ENCODE measurements at regions not wholly inside any gene's neighbourhood (a gene's known extent, or its start where the extent isn't known, plus 50 kb on each side); places are given as distances from the start of the nearest gene placed in this dataset.
"Not testable (repeated sequence)": the region's sequence is repeated elsewhere in the genome, so short reads cannot be mapped to it uniquely, and the experiment has no call there.

GRCh38 chr2:83339942-83340341, 1119.1 kb downstream of the SUCLG1 start:
- not testable (repeated sequence) for TF ChIP-seq CTCF, POLR2A (IDR thresholded peaks at IDR 0.05)

Data from body of pancreas (tissue), 4 donors.